ENCODE measurements at regions not wholly inside any gene's neighbourhood (a gene's known extent, or its start where the extent isn't known, plus 50 kb on each side); places are given as distances from the start of the nearest gene placed in this dataset.

DNA sequence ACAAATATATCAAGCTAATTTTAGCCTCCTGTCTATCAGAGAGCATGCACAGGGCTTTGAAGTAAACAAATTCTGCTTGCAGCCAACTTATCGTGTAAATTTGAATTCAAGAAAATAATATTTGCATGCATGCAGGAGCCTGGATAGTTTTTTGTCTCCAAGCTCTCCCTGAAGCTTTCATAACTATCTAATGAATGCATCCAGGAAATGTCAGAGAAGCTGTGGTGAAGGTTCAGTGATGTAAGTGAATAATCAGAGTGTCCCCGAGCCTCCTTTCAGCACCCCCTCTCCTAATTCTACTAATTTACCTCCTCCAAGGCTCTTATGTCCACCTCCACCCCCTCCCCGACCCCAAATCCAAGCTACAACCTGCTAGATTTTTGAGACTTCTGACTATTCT is 172.0 kb upstream of the ZNF32 start:
- no peak for TF ChIP-seq POLR2A (IDR thresholded peaks at IDR 0.05)
- TF ChIP-seq, protein P1, sequence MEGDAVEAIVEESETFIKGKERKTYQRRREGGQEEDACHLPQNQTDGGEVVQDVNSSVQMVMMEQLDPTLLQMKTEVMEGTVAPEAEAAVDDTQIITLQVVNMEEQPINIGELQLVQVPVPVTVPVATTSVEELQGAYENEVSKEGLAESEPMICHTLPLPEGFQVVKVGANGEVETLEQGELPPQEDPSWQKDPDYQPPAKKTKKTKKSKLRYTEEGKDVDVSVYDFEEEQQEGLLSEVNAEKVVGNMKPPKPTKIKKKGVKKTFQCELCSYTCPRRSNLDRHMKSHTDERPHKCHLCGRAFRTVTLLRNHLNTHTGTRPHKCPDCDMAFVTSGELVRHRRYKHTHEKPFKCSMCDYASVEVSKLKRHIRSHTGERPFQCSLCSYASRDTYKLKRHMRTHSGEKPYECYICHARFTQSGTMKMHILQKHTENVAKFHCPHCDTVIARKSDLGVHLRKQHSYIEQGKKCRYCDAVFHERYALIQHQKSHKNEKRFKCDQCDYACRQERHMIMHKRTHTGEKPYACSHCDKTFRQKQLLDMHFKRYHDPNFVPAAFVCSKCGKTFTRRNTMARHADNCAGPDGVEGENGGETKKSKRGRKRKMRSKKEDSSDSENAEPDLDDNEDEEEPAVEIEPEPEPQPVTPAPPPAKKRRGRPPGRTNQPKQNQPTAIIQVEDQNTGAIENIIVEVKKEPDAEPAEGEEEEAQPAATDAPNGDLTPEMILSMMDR (IDR thresholded peaks at IDR 0.05): no peak

All from tibial nerve (tissue), 3 donors.